Nephron progenitor cell (in vitro differentiated cells): ENCODE measurements at regions not wholly inside any gene's neighbourhood (a gene's known extent, or its start where the extent isn't known, plus 50 kb on each side); places are given as distances from the start of the nearest gene placed in this dataset.

Experiments used
- DNase-seq: peaks from one replicate; pipeline ENCODE4 v3.0.0; 2021
- H3K27ac Mint-ChIP-seq: 2 replicates; pipeline ENCODE4 v1.8.0; 2021; ENCODE audit warnings: mild to moderate bottlenecking, moderate library complexity, mixed read lengths
- H3K27me3 Mint-ChIP-seq: 2 replicates; pipeline ENCODE4 v1.8.0; 2021; ENCODE audit warnings: mild to moderate bottlenecking, low read depth, mixed read lengths; ENCODE audit not compliant: poor library complexity
- H3K36me3 Mint-ChIP-seq: 2 replicates; pipeline ENCODE4 v1.8.0; 2021; ENCODE audit warnings: low read depth, mixed read lengths
- H3K4me1 Mint-ChIP-seq: 2 replicates; pipeline ENCODE4 v1.8.0; 2021; ENCODE audit warnings: mixed read lengths
- H3K4me3 Mint-ChIP-seq: 2 replicates; pipeline ENCODE4 v1.8.0; 2021; ENCODE audit warnings: mild to moderate bottlenecking, moderate library complexity, mixed read lengths
- H3K9me3 Mint-ChIP-seq: 2 replicates; pipeline ENCODE4 v1.8.0; 2021; ENCODE audit warnings: mild to moderate bottlenecking, moderate library complexity, mixed read lengths
- TF ChIP-seq, protein P1 (sequence below): fragments of 200-600 bp; sonication (generic); IDR thresholded peaks from 2 replicates; pipeline ENCODE4 v1.5.0; 2021; ENCODE audit warnings: antibody characterized with exemption

GRCh38 chr2:48034295-48034694, 128.0 kb upstream of the FBXO11 start:
- no peaks in the 10 kb centered on the region for H3K4me1 Mint-ChIP-seq
- H3K27me3 Mint-ChIP-seq = no peaks in the 10 kb centered on the region
- H3K9me3 Mint-ChIP-seq = peaks cover 16% of the 10 kb centered on the region
- H3K4me3 Mint-ChIP-seq = no peak overlapping the region
- no peak for DNase-seq
- peaks cover 5% of the 10 kb centered on the region for H3K36me3 Mint-ChIP-seq
- TF ChIP-seq, protein P1, sequence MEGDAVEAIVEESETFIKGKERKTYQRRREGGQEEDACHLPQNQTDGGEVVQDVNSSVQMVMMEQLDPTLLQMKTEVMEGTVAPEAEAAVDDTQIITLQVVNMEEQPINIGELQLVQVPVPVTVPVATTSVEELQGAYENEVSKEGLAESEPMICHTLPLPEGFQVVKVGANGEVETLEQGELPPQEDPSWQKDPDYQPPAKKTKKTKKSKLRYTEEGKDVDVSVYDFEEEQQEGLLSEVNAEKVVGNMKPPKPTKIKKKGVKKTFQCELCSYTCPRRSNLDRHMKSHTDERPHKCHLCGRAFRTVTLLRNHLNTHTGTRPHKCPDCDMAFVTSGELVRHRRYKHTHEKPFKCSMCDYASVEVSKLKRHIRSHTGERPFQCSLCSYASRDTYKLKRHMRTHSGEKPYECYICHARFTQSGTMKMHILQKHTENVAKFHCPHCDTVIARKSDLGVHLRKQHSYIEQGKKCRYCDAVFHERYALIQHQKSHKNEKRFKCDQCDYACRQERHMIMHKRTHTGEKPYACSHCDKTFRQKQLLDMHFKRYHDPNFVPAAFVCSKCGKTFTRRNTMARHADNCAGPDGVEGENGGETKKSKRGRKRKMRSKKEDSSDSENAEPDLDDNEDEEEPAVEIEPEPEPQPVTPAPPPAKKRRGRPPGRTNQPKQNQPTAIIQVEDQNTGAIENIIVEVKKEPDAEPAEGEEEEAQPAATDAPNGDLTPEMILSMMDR = no peak
- no peak overlapping the region for H3K27ac Mint-ChIP-seq

DNA sequence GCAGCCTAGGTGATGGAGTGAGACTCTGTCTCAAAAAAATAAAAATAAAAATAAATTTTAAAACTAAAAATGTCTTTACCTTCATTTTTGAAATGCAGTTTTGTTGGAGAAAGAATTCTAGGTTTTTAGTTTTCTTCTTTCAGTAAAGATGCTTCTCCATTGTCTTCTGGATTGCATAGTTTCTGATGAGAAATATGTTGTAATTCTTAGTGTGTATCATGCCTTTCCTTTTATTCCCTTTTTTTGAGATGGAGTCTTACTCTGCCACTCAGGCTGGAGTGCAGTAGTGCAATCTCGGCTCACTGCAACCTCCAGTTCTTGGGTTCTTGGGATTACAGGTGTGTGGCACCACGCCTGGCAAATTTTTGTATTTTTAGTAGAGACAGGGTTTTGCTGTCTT, 130.0 kb upstream of the FBXO11 start:
- Mint-ChIP-seq H3K9me3 (peaks cover 24% of the 10 kb centered on the region), H3K27me3 (peaks cover 3% of the 10 kb centered on the region), H3K4me3 (no peak overlapping the region), H3K4me1 (no peaks in the 10 kb centered on the region), H3K27ac (no peak overlapping the region), H3K36me3 (peaks cover 5% of the 10 kb centered on the region)
- TF ChIP-seq, protein P1 = no peak
- DNase-seq = no peak

DNA sequence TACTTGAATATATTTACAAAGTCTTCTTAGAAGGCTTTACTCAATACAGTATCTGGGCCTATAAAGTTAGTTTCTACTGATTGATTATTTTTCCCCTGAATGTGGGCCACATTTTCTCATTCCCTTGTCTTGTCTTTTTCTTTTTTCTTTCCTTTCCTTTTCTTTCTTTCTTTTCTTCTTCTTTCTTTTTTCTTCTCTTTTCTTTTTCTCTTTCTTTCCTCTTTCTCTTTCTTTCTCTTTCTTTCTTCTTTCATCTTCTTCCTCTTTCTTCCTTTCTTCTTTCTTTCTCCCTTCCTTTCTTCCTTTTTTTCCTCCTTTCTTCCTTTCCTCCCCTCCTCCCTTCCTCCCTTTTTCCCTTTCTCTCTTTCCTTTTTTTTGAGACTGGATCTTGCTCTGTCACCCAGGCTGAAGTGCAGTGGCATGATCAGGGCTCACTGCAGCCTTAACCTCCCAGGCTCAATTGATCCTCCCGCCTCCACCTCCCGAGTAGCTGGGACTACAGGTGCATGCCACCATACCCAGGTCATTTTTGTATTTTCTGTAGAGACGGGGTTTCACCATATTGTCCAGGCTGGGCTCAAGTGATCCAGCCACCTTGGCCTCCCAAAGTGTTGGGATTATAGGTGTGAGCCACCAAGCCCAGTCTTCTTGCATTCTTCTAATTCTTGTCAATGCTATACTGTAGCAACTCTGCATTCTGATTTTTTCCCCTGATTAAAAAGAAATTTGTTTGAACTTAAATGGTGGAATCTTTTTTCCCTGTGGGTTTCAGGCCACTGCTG, 133.1 kb upstream of the FBXO11 start:
- TF ChIP-seq, protein P1 = no peak
- Mint-ChIP-seq H3K36me3 (peaks cover 5% of the 10 kb centered on the region), H3K27ac (no peak overlapping the region), H3K27me3 (peaks cover 4% of the 10 kb centered on the region), H3K4me1 (no peaks in the 10 kb centered on the region), H3K9me3 (peaks cover 29% of the 10 kb centered on the region), H3K4me3 (no peak overlapping the region)
- no peak for DNase-seq

DNA sequence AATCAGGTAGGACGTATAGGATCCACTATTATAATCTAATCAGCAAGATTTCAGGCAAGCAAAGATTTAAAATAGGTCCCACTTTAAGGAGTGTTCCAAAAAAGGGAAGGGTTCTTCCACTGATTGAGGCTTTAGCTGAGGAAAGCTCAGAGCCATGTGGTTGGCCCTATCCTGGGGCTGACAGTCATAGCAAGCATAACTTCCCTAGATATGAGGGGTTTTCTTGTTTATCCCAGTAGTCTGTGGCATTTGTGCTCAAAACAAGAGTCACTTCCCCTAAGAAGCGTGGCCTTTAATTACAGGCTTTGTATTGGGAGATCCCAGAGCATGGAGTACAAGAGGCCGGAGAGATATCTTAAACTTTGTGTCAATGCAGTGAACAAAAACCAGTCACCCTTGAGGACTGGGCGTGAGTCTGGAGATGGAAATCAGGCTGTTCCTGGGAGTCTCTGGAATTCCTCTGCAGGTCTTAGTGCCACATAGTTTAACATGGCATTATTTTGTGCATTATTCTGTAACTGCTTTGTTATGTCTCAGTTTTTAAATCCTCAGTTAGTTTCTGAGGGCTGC, 136.9 kb upstream of the FBXO11 start:
- Mint-ChIP-seq H3K4me1 (no peaks in the 10 kb centered on the region), H3K4me3 (no peak overlapping the region), H3K36me3 (no peaks in the 10 kb centered on the region), H3K27ac (no peak overlapping the region), H3K9me3 (peaks cover 15% of the 10 kb centered on the region), H3K27me3 (peaks cover 7% of the 10 kb centered on the region)
- TF ChIP-seq, protein P1 = no peak
- DNase-seq = no peak

DNA sequence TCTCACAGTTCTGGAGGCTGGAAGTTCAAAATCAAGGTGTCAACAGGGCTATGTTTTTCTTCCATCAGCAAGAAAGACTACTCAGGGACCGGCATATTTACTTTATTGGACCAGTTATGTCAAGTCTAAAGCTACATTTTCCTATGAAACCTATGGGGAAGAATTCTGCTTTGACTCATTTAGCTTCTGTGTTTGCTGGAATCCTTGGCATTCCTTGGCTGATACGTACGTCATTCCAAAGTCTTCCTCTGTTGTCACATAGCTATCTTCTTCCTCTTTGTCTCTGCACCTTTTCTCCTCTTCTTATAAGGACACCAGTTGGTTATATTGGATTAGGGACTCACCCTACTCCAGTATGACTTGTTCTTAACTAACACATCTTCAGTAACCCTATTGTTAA, 137.4 kb upstream of the FBXO11 start:
- peaks cover 15% of the 10 kb centered on the region for H3K9me3 Mint-ChIP-seq
- TF ChIP-seq, protein P1 = no peak
- H3K36me3 Mint-ChIP-seq = no peaks in the 10 kb centered on the region
- DNase-seq = no peak
- no peaks in the 10 kb centered on the region for H3K4me1 Mint-ChIP-seq
- H3K27ac Mint-ChIP-seq = no peak overlapping the region
- H3K27me3 Mint-ChIP-seq = peaks cover 7% of the 10 kb centered on the region
- no peak overlapping the region for H3K4me3 Mint-ChIP-seq

- Mint-ChIP-seq H3K27ac (no peak overlapping the region), H3K9me3 (peaks cover 5% of the 10 kb centered on the region), H3K27me3 (peaks cover 11% of the 10 kb centered on the region), H3K4me1 (no peaks in the 10 kb centered on the region), H3K4me3 (no peak overlapping the region), H3K36me3 (no peaks in the 10 kb centered on the region)
- TF ChIP-seq, protein P1 = no peak
- DNase-seq = no peak
Measured at GRCh38 chr2:48045613-48046012, 139.3 kb upstream of the FBXO11 start.
